Middle frontal gyrus (tissue), 1 donor: ENCODE measurements at regions not wholly inside any gene's neighbourhood (a gene's known extent, or its start where the extent isn't known, plus 50 kb on each side); places are given as distances from the start of the nearest gene placed in this dataset.

Experiments used
- DNase-seq: peaks from one replicate; pipeline ENCODE4 v3.0.0-alpha.2; 2015; ENCODE audit warnings: low spot score; ENCODE audit errors: extremely low spot score

DNA sequence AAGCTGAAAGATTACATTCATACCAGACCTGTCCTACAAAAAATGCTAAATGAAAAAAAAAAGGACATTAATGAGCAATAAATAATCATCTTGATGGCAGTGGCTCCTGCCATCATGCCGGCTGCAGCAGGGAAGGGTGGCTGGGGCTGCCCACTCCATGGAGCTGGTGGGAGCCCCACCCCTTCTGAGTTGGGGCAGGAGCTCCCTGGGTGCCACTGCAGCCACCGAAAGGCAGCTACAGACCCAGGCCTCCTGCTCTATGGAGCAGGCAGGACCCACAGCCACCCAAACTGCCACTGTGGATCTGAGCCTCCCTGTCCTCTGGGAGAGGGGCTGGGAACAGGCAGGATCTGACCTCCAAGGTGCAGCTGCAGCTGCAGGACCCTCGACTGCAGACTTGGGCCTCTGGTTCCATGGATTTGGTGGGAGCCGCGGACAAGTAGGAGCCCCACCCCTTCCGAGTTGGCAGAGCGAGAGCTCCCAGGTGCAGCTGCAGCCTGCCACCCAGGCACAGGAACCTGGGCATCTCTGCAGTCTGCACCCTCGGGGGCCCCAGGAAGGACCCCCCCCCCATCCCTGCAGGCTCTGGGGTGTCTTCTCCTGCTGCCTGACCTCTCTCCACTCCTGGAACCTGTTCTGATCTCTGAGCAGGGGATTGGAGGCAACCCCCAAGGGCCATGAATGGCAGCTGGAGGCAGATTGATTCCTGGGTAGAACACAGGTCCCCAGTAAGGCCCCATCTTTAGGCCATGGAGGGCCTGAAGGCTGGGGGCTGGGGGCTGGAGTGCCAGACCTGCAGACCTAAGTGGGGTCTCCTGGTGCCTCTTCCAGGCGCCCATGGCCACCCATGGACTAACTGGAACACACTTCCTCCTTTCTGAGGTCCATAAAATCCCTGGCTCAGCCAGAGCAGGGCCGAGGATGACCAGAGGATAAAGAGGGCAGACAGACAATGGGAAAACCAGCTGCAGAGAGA lies 70.4 kb upstream of the TTC14 start:
- no peak for DNase-seq

DNA sequence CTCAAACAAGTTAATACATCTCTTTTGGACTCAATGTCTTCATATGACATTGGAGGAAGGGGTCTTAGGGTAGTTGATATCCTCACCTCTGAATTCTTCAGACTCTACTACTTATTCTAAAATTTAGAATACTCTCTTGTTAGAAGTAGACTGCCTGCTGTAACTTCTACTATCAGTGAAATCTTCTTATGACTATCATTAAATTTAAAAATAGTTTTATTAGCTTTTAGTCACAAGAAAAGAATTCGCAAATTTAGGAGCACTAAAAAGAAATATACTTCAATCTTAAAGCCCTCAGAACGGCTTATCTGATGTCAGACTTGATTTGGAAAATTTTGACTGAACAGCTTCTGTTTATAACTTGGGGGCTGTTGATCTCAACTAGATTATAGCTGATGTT lies 67.1 kb upstream of the TTC14 start:
- no peak for DNase-seq

DNA sequence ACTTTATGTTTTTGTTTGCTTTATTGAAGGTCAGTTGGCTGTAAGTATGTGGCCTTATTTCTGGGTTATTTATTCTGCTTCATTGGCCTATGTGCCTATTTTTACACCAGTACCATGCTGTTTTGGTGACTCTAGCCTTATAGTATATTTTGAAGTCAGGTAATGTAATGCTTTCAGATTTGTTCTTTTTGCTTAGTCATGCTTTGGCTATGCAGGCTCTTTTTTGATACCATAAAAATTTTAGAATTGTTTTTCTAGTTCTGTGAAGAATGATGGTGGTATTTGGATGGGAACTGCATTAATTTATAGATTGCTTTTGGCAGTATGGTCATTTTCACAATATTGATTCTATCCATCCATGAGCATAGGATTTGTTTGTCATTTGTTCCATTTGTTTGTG lies 63.5 kb upstream of the TTC14 start:
- DNase-seq: no peak

DNA sequence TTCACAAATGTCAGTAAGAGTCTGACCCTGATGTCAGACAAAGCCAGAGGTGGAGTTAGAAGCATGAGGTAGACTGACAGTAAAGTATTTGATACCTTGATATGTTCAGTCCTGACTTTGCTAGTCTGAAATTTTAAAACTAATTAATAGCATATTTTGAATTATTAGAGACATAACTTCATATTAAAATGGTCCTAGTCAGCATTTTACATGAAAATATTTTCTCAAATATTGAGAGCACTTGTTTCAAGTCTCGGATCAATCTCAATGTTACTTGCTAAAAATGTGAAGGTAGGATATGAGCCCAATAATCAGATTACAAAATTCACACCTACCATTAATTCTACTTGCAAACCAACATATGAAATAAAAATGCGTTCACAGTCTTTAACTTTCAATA lies 58.1 kb upstream of the TTC14 start:
- DNase-seq: no peak

DNA sequence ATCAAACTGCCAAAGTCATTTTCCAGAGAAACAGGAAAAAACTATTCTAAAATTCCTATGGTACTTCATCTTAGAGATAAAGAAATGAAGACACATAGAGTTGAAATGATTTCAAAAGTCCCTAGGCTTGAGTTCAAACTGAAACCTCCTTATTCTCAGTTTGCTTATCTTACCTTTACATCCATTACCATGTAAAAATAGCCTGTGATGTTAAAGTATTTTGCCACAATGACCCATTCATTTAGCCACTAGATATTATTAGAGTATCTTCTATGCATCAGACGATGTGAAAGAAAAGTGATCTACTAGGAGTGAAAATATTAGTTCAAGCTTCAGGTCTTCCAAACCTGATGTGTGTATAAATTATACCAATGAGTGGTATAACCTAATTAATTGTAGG lies 55.1 kb upstream of the TTC14 start:
- DNase-seq: no peak

DNA sequence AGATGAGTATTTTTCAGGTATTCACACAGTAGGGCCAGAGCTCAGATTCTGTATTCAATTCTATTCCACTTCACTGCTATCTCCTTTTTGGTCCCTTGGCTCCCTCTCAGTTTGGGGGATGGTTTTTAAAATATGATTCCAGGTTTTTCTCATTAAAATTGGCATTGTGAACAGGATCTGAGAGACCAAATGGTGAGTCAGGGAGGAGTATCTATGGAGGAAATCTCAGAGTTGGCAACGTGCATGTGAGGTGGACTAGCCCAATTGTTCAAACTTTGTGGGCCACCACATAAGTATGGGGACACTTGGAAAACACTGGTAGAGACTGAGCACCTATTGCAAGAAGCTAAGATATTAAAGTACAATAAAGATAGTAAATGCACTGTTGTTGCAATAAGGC lies 53.9 kb upstream of the TTC14 start:
- no peak for DNase-seq
